H1 (cell line): ENCODE measurements at regions not wholly inside any gene's neighbourhood (a gene's known extent, or its start where the extent isn't known, plus 50 kb on each side); places are given as distances from the start of the nearest gene placed in this dataset.

Experiments
- CEBPB ChIP-seq: IDR thresholded peaks from 2 replicates; pipeline ENCODE4 v1.6.1; 2012; ENCODE audit warnings: low read depth, low read length
- EP300 ChIP-seq, 2 experiments: IDR thresholded peaks; 1 replicate in 1 of 2; 2 replicates in 1 of 2; pipeline ENCODE4 v1.6.1; 2011 to 2012; ENCODE audit warnings: low read depth in 2 of 2, low read length in 2 of 2, mild to moderate bottlenecking in 2 of 2, borderline replicate concordance in 1 of 2, inconsistent platforms in 1 of 2, moderate library complexity in 1 of 2

DNA sequence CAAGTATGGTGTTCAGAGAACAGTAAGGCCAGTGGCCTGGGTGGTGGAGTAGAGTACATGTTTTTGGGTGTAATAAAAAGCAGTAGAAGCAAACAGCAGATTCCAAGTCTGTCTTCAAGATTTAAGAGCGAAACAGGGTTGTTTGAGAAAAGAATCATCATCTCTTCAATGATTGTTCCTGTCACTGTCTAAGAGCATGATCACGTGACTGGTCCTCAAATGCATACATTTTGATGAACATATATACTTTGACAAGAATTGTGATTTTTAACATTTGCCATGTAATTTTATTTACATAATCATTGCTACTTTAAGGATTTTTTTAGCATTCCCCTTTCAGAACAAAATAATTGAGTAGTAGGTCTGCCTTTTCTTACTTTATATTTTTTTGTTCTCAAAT lies 252.6 kb upstream of the GPR101 start:
- TF ChIP-seq CEBPB (no peak), EP300 (IDR thresholded peaks at IDR 0.05; ENCODE audit: borderline replicate concordance in 1 of 2, low read depth in 2 of 2, low read length in 2 of 2) (no peak)
